ENCODE measurements at regions not wholly inside any gene's neighbourhood (a gene's known extent, or its start where the extent isn't known, plus 50 kb on each side); places are given as distances from the start of the nearest gene placed in this dataset.

DNA sequence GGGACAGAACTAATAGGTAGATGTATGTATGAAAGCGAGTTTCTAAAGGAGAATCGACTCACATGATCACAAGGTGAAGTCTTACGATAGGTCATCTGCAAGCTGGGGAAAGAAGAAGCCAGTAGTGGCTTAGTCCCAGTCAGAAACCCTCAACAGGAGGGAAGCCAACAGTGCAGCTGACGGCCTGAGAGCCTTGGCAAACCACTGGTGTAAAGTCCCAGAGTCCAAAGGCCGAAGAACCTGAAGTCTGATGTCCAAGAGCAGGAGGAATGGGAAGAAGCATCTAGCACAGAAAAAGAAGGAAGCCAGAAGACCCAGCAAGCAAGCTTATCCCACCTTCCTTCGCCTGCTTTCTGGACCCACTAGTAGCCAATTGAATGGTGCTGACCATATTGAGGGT is 507.6 kb upstream of the ARGLU1 start:
- DNase-seq, result no peak

DNA sequence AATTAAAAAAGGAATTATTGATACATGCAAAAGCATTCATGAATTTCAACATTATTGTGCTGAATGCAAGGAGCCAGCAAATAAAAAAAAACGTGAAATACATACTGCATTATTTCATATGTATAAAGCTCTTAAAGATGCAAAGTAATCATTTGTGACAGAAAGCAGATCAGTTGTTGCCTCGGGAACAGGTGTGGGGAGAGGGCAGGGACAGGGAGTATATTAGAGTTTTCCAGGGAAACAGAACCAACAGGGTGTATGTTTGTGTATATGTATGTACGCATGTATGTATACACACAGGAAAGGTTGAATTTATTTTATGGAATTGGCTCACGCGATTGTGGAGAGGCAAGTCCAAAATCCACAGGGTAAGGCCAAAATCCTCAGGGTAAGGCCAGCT is 502.9 kb upstream of the ARGLU1 start:
- no peak for DNase-seq

DNA sequence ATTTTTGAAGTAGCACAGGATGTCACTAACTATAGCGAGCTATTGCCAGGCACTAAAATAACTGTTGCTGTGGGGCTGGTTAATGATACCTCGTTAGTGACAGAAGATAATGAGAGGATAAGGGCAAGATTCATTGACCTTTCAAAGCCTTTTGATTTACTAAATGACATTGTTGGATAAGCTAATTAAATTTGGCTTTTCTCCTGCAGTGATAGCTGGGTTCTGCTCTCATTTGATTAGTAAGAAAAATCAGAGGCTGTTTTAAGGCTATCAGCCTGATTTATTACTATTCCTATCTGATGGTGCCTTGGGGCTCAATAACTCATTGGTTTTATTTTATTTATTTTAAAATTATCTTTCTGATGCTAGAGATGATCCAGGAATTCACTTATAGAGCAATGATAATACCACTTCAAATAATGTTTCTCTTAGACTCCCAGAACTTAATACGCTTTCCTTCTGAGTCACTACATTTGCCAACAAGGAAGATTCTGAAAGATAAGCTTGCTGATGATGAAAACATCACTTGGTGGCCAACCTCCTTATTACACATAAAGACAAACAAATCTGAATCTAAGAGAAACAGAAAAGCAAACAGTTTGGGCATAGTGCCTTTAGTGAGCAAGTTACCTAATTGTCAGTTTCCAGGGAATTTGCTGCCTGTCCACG is 501.3 kb upstream of the ARGLU1 start:
- DNase-seq, result no peak

DNA sequence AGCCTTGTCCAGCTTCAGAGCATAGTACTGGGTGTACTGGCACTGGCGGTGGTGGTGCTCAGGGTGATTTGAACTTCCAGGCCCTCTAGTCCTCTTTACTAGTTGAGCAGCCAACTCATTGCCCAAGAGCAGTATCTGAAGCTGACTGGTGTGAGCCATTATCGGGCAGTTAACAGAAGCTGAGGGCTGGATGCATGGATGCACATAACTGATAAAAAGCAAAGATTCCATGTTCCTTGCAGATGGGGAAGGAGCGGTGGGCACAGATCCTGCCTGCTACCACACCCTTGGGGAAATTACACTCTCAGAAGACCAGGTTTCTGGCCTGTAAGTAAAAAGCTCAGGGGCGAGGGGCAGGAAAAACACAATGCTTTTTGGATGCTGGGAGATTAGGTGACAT is 499.4 kb upstream of the ARGLU1 start:
- no peak for DNase-seq

DNA sequence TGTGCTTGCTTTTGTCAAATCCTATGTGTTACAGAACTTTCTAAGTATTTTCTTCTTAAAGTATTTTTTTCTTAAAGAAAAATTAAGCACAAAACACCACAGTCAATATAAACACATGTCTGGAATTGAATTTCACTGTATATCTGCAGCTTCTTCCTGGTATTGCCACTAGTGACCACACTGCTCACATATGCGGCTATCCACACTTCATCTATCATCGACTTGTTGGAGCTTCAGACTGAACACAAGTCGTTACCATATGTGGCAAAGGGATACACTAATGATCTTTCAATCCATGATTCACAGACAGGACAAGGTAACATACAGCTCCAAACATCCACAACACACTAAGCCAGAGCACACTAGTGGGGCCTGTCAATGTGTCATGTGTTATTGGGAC is 498.4 kb upstream of the ARGLU1 start:
- no peak for DNase-seq

DNA sequence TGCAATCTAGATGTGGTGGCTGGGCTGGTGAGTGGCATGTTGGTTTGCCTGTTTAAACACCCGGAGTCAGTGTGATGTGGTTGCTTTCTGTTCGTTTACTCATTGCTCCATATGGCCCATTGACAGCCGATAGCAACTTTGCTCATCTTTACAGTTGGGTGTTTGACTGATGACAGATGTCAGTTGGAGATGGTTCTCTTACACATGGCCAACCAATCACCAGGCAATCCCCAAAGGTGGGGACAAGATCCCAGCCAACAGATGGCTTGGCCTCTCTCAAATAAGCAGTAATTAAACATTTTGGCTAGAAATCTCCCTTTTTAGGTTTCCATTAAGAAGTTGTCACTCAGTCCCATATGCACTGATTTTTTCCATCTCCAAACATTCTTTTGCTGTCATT is 497.1 kb upstream of the ARGLU1 start:
- no peak for DNase-seq

DNA sequence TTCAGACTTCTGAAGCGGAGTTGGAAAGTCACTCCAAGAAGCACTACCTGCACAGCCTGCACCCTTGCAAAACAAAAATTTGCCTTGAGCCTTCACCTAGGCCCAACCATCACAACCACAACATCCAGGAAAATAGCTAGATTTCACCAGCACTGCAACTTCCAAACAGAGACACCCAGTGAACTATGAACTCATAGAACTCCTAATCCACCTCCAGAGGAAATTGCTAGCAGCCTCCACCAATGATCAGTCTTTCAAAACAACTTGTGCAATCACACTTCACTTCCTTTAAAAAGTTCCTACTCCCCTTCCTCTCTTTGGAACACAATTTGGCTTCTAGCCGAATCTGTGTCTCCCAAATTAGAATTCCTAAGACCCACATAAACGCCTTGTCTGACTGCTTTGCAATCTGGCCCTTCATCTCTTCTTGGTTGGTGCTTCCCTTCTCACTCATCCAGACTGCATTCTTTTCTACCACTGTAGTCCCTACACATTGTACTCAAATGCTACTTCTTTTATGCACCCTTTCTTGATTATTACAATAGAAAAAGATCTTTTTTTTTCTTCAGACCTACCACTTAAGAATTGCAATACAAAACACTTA is 489.2 kb upstream of the ARGLU1 start:
- no peak for DNase-seq

DNA sequence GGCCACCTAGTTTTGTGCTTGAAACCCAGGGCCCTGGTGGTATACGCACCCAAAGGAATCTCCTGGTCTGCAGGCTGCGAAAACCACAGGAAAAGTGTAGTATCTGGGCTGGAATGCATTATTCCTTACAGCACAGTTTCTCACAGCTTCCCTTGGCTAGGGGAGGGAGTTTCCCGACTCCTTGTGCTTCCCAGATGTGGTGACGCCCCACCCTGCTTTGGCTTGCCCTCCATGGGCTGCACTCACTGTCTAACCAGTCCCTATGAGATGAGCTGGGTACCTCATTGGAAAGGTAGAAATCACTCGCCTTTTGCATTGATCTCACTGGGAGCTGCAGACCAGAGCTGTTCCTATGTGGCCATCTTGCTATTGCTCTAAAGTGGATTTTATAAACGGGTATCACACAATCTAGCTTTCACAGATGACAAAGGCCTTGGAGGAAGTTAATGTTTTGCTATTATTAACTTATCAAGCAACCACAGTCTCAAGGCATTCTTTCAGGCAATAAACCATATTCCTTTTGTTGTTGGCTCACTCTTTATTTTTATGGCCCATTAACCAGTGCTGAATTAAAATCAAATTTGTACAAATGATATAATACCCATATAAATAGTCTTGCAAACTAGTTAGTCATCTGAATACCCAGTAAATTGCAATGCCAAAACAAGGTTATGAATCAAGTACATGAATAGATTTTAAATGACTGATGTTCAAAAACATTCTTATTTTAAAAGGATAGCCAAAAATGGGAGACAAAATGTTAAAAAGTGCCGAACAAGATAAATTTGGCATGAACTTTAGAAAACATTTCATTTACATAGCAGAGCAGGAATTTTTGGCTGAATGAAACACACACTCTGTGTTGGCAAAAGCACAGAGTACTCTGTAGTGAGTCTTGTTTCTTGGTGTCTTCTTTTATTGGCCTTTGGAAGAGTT is 475.4 kb upstream of the ARGLU1 start:
- DNase-seq, result no peak

DNA sequence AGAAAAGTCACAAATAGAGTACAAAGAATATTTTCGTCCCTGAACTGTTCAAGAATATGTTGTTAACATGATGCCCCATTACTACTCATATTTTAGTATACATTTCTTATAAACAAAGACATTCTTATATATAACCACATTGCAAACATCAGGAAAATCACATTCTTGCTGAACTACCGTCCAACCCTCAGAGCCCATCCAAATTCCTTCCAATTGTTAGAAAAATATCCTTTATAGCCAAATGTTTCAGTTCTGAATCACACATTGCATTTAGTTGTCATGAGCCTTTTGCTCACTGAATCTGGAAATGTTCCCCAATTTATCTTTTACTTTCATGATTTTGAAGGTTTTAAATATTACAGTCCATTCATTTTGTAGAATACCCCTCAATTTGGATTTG is 467.8 kb upstream of the ARGLU1 start:
- no peak for DNase-seq

DNA sequence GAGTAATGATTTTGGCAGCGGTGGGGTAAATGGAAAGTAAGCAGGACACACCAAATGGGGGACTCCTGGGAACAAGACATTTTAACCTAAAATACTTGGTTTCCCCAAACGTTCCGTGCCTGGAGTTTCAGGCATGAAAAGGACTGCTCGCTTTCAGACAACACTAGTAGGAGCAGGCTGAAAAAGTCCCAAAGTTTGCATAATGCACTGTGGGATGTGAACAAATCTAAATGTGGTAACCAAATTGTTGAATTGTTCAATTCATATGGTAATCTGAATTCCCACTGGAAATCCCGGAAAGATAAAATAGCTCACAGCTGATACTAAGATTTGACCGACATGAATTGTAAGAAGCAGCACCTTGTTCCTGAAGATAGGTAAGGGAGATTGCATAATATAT is 467.2 kb upstream of the ARGLU1 start:
- no peak for DNase-seq

DNA sequence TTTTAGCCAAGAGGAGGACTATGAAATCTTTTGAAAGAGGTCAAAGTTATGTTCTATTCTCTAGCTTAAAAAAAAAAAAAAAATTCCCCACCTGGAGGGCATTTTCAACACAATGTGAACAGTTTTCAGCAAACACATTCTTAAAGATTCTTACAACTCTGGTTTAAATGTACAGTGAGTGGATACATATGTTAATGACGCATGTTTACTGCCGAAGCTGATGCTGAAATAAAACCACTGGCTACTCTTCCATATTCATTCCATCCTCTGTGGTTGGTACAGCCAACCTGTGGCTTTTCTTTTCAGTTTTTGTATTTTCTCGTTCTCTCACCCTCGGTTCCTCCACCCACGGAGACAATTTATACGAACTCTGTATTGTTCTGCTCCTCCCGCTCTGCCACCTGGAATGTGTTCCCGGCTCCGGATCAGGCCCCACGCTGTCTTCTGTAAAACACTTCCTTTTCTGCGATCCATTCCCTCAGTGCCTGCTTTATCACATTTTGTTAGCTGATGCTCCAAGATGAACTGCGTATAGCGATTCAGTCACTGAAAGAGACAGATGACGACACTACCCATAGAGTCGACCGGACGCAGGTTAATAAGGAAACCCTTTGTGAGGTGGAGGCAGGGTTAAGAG is 466.4 kb upstream of the ARGLU1 start:
- no peak for DNase-seq

DNA sequence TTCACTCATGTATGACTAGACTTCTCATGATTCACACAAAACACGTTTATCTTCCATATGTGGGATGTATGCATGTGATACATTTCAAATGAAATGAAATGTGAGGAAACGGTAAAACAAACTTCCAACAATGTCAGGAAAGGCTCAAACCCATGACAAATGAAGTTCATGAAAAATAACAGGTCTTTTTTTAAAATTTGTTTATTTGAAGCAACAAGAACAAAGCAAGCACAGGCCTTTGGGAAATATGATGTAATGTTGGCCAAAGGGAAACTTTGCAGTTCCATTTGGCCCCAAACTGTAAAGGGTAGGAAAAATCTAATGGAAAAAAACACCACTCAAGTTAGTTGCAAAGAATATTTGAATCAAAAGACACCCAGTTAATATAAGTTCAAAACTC is 463.8 kb upstream of the ARGLU1 start:
- DNase-seq, result no peak

DNA sequence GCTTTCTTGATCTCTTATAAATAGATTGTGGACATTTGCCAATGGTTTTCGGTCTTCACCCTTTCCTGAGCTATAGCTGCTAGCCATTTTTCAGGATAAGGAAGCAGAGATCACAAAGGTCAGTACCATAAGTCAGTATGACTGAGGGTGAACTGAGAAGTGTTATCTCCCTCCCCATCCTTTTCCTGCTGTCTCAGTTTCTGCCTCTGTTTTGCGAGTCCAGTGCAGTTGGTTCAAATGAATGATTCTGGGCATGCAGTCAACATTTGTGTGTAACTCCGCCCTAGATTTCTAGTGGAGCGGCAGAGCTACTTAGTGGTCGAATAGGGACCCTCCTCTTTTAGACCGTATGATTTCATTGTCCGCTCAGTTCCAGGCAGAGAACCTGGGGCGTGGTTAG is 460.8 kb upstream of the ARGLU1 start:
- DNase-seq, result no peak

DNA sequence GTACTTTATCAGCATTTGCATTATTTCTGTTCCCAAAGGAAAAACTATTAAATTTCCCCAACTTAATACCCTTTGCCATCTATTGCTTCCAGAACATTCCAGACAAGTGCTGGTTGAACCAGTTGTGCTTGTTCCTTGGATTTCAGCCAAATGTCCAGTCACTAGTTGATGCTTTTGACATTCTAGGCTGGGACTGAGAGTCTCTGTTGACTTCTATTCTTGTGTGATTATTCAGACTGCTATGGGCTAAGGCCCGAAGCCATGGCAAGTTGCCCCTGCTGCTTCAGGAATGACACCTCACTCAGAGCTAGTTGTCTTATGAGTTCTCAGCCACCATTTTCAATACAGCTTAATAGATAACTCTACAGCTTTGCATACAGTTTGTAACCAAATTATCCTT is 458.1 kb upstream of the ARGLU1 start:
- DNase-seq, result no peak

DNA sequence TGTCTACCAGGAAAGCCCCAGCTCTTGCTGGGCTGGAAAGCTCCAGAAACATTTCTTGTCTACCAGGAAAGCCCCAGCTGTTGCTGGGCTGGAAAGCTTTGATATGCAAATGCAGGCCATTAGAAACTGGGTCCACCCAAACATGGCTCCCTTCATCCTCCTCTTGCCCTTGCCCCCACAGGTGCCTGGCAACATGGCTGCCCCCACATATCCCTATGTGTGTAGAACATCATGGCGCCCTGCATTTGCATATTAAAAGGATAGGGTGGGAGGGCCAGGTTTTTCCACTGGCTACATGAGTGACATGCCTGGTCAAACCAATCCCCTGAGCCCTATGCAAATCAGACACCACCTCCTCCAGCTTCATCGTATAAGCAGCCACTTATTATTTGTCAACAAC is 455.4 kb upstream of the ARGLU1 start:
- DNase-seq, result no peak

DNA sequence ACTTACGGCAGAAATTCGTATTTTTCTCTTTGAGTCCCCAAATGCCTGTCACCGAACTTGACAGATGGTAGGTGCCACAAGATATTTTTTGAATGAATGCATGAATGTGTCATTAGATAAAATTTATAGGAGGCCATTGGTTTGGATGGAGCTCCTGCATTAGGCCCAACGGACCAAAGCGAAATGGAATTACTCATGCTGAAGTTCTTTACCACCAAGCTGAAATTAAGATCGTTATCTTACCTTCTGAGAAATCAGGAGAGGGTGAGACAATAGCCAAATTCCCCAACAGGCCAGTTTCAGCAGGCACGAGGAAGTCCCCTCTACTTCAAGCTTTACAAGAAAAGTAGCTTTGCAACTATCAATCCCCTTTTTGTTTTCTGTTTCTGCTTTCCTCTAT is 452.5 kb upstream of the ARGLU1 start:
- no peak for DNase-seq

DNA sequence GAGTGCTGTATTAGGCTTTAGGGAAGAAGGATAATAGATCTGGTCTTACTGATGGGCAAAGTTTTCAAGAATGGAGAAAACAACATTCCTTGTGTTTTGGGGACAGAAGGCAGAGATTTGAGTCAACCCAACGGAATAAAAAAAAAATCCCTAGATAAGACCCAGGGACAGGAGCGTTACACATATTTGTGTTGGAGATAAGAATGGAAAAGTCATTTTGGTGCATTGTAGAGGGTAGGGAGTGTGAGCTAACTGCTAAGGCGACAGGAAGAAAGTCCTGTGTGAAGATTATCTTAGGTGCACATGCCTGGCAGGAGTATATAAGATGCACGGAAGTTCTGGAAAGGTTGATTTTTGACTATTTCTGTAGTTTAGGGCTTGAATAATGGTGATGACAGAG is 450.3 kb upstream of the ARGLU1 start:
- DNase-seq, result no peak

DNA sequence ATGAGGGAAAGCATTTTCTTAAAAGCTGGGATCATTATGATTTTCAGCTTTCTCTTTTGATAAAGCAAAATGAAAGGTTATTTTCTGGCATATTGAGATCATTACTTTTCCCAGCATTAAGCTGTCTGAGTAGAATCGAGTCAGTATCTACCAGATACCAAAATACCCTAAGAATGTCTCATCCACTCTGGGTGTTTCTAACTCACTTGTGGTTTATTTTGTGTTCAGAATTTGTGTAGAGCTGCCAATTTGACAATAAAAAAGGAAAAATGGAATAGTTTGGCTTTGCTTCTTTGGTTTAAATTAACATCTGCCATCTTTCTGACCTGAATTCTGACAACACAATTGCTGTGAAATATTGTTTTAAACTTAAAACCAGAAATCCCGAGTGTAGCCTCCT is 438.7 kb upstream of the ARGLU1 start:
- no peak for DNase-seq

DNA sequence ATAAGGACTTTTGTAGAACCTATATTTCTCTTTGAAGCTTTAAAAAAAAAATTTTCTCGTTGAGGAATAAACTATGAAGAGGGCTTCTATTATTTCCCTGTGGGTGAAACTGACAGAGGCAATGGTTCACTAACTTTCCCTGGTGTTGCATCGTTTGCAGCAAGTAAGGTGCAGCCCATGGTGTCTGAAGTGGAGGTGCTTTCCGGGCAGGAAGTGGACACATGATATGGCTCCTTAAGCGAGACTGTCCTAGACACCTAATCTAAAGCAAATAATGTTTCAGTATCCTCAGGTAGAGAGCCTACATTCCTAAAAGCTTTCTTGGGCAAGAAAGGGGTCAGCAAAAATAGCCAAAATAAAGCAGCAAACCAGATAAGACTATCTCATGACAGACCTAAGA is 437.6 kb upstream of the ARGLU1 start:
- DNase-seq, result no peak

DNA sequence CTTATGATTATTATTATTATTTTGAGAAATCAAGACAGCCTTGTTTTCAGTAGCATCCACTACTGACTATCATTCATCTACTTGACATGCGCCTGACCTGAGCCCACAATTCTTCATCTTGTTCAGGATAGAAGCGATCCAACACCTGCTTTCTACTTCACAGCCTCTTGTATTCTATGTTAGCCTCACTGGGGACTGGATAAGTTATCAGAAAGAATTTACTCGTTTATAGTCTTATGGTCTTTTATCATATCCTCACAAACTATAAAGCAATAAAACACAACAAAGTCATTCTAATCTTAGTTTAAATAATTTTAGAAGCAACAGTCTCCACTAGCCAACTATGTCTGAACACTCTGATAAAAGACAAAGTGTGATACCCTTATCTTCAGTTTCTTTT is 436.0 kb upstream of the ARGLU1 start:
- no peak for DNase-seq

DNA sequence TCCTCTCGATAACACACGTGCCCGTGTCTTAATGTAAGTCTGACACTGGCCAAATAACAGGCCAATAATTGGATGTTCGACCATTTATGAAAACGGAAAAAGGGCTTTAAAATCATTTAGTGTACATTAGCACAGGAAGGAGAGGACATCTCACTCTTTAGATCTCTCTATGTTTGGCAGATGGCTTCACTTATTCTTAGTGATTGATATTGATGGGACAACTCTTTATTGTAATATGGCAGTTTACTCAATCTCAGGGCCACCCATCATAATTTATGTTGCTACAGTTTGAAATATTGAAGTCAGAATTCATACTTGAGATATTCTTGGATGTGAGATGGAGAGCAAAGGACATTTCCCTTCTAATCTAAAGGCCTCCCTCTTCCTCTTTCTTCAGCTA is 430.7 kb upstream of the ARGLU1 start:
- DNase-seq, result no peak

DNA sequence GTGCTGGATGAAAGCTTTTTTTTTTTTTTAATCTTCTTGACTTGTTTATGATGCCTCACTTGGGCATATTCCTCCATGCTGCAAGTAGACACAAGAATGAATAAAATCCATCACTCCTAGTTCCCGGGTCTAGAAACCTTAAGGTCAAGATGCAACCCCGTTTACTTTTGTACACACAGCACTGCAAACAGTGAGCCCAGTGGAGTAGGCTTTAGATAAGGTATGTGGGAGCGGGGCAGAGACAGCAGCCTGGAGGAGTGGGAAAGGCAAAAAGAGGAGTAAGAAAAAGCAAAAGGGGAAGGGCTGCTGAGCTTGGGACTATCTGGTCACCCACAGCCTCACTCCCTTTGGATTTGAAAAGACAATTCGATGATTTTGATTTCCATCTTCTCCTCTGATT is 429.8 kb upstream of the ARGLU1 start:
- DNase-seq, result no peak

DNA sequence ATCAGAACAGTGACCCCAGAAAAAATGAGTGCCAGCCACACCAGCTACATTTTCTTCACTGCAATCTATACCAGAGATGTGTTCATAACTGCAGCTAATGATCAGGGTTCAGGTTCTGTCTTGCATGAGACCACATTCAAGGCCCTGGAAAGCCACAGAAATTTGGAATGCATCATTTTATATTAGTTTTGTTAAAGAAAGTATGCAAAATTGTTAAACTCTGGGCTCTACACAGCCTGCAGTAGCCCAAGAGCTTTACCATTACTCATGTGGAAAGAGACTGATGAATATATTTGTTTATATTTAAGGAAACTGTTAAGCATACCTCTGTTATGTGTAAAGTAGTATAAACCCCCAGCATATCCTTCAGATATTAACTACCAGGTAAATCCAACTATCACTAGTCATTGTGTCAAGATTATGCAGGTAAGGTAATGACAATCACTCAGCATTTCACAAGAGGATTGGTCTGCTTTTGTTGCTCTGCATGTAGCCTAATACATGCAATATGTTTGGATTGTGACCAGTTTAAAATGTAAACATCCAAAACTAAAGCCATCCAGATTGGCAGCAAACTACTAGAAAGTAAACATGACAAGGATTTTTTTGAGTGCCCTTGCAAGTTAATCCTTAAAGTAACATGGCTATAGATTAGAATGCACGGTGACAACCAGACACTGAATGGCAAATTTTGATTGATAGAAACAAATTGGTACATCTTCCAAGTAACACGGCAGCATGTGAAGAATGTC is 429.1 kb upstream of the ARGLU1 start:
- no peak for DNase-seq
